ENCODE measurements at regions not wholly inside any gene's neighbourhood (a gene's known extent, or its start where the extent isn't known, plus 50 kb on each side); places are given as distances from the start of the nearest gene placed in this dataset.

DNA sequence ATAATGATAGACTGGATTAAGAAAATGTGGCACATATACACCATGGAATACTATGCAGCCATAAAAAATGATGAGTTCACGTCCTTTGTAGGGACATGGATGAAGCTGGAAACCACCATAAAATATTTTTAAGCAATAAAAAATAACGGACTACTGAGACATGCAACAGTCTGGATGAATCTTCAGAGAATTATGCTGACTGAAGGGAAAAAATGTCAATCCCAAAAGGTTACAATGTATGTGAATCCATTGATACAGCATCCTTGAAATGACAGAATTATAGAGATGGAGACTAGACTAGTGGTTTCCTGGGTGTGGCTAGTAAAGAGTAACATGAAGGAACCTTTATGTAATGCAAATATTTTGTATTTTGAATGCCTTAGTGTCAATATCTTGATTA lies 1808.6 kb upstream of the NUDT12 start:
- in situ Hi-C loops (cut with HindIII; ENCODE audit: low sequenced_read_pairs): no loop called here
- TF ChIP-seq, protein P1, sequence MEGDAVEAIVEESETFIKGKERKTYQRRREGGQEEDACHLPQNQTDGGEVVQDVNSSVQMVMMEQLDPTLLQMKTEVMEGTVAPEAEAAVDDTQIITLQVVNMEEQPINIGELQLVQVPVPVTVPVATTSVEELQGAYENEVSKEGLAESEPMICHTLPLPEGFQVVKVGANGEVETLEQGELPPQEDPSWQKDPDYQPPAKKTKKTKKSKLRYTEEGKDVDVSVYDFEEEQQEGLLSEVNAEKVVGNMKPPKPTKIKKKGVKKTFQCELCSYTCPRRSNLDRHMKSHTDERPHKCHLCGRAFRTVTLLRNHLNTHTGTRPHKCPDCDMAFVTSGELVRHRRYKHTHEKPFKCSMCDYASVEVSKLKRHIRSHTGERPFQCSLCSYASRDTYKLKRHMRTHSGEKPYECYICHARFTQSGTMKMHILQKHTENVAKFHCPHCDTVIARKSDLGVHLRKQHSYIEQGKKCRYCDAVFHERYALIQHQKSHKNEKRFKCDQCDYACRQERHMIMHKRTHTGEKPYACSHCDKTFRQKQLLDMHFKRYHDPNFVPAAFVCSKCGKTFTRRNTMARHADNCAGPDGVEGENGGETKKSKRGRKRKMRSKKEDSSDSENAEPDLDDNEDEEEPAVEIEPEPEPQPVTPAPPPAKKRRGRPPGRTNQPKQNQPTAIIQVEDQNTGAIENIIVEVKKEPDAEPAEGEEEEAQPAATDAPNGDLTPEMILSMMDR (IDR thresholded peaks at IDR 0.05; ENCODE audit: low read depth, low read length, missing control alignments): no peak
- no peak for DNase-seq (ENCODE audit: low read depth)
- H3K4me3 ChIP-seq (ENCODE audit: low read depth, low read length): no peak overlapping the region

DNA sequence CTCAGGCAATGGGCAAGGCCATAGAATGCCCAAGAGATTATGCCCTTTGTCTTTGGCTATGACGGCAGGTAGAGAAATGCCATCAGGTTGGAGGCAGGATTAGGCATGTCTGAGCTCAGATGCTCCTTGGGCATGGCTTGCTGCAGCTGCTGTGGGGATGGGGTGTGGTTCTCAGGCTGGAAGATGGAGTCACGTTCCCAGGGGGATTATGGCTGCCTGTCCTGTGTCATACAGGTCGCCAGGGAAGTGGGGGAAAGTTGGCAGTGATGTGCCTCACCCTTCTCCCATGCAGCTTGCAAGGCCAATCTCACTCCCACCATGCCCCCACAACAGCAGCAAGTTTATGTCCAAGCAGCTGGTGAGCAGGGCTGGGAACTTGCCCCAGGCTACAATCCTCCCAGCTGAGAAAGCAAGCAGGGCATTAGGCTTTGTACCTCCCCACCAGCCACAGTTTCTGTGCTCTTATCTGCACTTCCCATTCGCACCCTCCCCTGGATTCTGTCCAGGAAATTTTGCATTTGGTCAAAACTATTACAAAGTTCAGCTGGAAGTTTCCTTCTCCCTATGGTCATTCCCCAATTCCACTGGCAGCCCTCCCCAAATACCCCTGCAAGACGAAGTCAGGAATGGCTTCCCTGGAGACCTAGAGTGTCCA lies 1788.0 kb upstream of the NUDT12 start:
- no peak for DNase-seq (ENCODE audit: low read depth)
- in situ Hi-C loops (cut with HindIII; ENCODE audit: low sequenced_read_pairs): no loop called here
- TF ChIP-seq, protein P1 (IDR thresholded peaks at IDR 0.05; ENCODE audit: low read depth, low read length, missing control alignments): no peak
- no peak overlapping the region for H3K4me3 ChIP-seq (ENCODE audit: low read depth, low read length)

DNA sequence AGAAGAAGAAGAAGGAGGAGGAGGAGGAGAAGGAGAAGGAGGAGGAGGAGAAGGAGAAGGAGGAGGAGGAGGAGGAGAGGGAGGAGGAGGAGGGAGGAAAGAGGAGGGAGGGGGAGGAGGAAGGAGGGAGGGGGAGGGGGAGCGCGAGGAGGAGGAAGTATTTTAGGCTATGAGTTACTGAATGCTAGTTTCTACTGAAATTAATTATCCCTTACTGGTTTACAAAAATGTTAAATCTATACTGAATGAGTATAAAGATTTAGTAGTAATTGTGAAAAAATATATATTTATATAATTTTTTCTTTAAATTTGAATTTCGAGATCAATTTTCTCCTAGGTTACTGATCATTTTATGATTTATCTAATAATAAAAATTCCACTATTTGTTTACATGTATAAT lies 1769.0 kb upstream of the NUDT12 start:
- H3K4me3 ChIP-seq (ENCODE audit: low read depth, low read length): no peak overlapping the region
- in situ Hi-C loops (cut with HindIII; ENCODE audit: low sequenced_read_pairs): no loop called here
- TF ChIP-seq, protein P1 (IDR thresholded peaks at IDR 0.05; ENCODE audit: low read depth, low read length, missing control alignments): no peak
- DNase-seq (ENCODE audit: low read depth): no peak

DNA sequence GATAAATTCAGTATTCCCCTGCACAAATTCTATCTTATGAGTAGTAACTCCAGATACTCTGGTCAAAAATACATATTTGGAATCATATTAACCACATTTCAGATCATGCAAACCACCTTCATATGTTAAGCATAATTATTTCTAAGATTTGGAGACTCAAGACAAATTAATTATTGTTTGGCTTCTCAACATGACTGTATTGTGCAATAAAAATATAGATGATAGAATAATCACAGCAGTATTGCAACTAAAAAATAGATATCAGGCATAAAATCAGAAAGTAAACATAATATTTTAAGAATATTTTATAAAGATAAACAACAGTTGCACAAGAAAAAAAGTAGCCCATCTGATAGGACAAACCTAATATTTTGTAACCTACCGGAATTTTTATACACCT lies 1767.6 kb upstream of the NUDT12 start:
- in situ Hi-C loops (cut with HindIII; ENCODE audit: low sequenced_read_pairs): no loop called here

DNA sequence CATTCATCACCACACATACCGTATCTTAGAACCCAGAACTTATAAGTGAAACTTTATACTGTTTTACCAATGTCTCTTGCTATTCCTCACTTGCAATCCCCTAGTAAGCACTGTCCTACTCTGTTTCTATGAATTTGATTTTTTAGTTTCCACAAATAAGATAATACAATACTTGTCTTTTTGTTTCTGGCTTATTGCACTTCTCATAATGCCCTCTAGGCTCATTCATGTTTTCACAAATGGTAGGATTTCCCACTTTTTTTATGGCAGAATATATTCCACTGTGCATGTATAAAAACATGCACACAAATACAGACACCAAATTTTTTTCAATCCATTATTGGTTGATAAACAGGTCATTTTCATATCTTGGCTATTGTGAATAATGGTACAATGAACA lies 1742.3 kb upstream of the NUDT12 start:
- H3K4me3 ChIP-seq (ENCODE audit: low read depth, low read length): no peak overlapping the region
- TF ChIP-seq, protein P1 (IDR thresholded peaks at IDR 0.05; ENCODE audit: low read depth, low read length, missing control alignments): no peak
- no peak for DNase-seq (ENCODE audit: low read depth)
- in situ Hi-C loops (cut with HindIII; ENCODE audit: low sequenced_read_pairs): no loop called here

More for the DNA sequence above, 1767.6 kb upstream of the NUDT12 start:
- no peak for DNase-seq (ENCODE audit: low read depth)
- TF ChIP-seq, protein P1 (IDR thresholded peaks at IDR 0.05; ENCODE audit: low read depth, low read length, missing control alignments): no peak
- H3K4me3 ChIP-seq (ENCODE audit: low read depth, low read length): no peak overlapping the region

DNA sequence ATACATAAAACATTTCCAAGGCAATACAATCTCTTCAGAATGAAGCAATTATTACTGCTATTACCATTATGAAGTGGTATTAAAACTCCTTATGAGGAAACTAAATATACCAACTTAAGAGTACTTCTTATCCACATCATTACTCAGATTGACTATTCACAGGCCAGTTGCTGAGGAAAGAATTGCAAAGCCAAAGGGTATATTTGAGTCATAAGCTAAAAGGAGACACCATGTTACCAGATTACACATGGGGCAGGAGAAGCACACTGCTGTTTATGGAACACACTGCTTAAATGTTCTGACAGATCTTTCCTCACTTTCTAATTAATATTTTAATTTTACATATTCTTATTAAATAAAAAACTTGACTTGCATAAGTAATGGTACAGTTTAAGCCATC lies 1726.4 kb upstream of the NUDT12 start:
- TF ChIP-seq, protein P1 (IDR thresholded peaks at IDR 0.05; ENCODE audit: low read depth, low read length, missing control alignments): no peak
- DNase-seq (ENCODE audit: low read depth): no peak
- in situ Hi-C loops (cut with HindIII; ENCODE audit: low sequenced_read_pairs): no loop called here
- H3K4me3 ChIP-seq (ENCODE audit: low read depth, low read length): no peak overlapping the region
